Nephron progenitor cell (in vitro differentiated cells): ENCODE measurements at regions not wholly inside any gene's neighbourhood (a gene's known extent, or its start where the extent isn't known, plus 50 kb on each side); places are given as distances from the start of the nearest gene placed in this dataset.

Source experiments
- DNase-seq: peaks from one replicate; pipeline ENCODE4 v3.0.0; 2021
- H3K27ac Mint-ChIP-seq: 2 replicates; pipeline ENCODE4 v1.8.0; 2021; ENCODE audit warnings: mild to moderate bottlenecking, moderate library complexity, mixed read lengths
- H3K27me3 Mint-ChIP-seq: 2 replicates; pipeline ENCODE4 v1.8.0; 2021; ENCODE audit warnings: mild to moderate bottlenecking, low read depth, mixed read lengths; ENCODE audit not compliant: poor library complexity
- H3K36me3 Mint-ChIP-seq: 2 replicates; pipeline ENCODE4 v1.8.0; 2021; ENCODE audit warnings: low read depth, mixed read lengths
- H3K4me1 Mint-ChIP-seq: 2 replicates; pipeline ENCODE4 v1.8.0; 2021; ENCODE audit warnings: mixed read lengths
- H3K4me3 Mint-ChIP-seq: 2 replicates; pipeline ENCODE4 v1.8.0; 2021; ENCODE audit warnings: mild to moderate bottlenecking, moderate library complexity, mixed read lengths
- H3K9me3 Mint-ChIP-seq: 2 replicates; pipeline ENCODE4 v1.8.0; 2021; ENCODE audit warnings: mild to moderate bottlenecking, moderate library complexity, mixed read lengths
- TF ChIP-seq, protein P1 (sequence below): fragments of 200-600 bp; sonication (generic); IDR thresholded peaks from 2 replicates; pipeline ENCODE4 v1.5.0; 2021; ENCODE audit warnings: antibody characterized with exemption

DNA sequence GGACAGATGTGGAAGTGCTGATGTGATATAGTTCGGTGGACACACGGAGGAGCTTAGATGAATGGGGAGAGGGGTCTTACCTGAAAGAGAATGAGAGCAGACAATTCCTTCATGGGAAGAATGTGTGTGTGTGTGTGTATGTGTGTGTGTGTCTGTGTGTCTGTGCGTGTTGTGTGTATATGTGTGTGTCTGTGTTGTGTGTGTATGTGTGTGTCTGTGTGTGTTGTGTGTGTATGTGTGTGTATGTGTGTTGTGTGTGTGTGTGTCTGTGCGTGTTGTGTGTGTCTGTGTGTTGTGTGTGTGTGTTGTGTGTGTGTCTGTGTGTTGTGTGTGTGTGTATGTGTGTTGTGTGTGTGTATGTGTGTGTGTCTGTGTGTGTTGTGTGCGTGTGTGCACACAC lies 104.2 kb downstream of the FAM204A start:
- no peak for DNase-seq

DNA sequence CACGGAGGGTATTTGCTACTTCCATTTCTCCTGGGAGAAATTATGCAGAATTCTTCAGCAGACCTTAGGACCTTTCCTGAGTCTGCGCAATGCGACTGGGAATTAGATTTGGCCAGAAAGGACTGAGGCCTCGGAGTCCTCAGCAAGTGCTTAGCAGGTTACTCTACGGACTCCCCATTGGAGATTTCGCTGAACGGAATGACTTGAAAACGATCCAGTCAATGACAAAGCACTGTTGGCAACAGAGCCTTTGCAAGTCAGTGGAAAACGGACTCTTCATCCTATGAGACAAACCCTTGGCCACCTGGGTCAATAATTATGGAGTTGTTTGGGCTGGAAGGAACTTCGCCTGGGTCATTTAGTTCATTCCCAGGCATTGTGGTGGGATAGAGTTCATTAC lies 107.4 kb downstream of the FAM204A start:
- no peak overlapping the region for H3K4me3 Mint-ChIP-seq
- H3K36me3 Mint-ChIP-seq: peaks cover 10% of the 10 kb centered on the region
- peak overlapping the region; percentile 69 for H3K27ac Mint-ChIP-seq
- TF ChIP-seq, protein P1, sequence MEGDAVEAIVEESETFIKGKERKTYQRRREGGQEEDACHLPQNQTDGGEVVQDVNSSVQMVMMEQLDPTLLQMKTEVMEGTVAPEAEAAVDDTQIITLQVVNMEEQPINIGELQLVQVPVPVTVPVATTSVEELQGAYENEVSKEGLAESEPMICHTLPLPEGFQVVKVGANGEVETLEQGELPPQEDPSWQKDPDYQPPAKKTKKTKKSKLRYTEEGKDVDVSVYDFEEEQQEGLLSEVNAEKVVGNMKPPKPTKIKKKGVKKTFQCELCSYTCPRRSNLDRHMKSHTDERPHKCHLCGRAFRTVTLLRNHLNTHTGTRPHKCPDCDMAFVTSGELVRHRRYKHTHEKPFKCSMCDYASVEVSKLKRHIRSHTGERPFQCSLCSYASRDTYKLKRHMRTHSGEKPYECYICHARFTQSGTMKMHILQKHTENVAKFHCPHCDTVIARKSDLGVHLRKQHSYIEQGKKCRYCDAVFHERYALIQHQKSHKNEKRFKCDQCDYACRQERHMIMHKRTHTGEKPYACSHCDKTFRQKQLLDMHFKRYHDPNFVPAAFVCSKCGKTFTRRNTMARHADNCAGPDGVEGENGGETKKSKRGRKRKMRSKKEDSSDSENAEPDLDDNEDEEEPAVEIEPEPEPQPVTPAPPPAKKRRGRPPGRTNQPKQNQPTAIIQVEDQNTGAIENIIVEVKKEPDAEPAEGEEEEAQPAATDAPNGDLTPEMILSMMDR: no peak
- H3K4me1 Mint-ChIP-seq: peaks cover 51% of the 10 kb centered on the region
- H3K27me3 Mint-ChIP-seq: peaks cover 6% of the 10 kb centered on the region
- DNase-seq: no peak
- H3K9me3 Mint-ChIP-seq: peaks cover 19% of the 10 kb centered on the region

More for the DNA sequence above, 104.2 kb downstream of the FAM204A start:
- peaks cover 5% of the 10 kb centered on the region for H3K36me3 Mint-ChIP-seq
- peaks cover 24% of the 10 kb centered on the region for H3K27me3 Mint-ChIP-seq
- TF ChIP-seq, protein P1: no peak
- peaks cover 63% of the 10 kb centered on the region for H3K4me1 Mint-ChIP-seq
- no peak overlapping the region for H3K27ac Mint-ChIP-seq
- H3K4me3 Mint-ChIP-seq: no peak overlapping the region
- H3K9me3 Mint-ChIP-seq: peaks cover 11% of the 10 kb centered on the region

DNA sequence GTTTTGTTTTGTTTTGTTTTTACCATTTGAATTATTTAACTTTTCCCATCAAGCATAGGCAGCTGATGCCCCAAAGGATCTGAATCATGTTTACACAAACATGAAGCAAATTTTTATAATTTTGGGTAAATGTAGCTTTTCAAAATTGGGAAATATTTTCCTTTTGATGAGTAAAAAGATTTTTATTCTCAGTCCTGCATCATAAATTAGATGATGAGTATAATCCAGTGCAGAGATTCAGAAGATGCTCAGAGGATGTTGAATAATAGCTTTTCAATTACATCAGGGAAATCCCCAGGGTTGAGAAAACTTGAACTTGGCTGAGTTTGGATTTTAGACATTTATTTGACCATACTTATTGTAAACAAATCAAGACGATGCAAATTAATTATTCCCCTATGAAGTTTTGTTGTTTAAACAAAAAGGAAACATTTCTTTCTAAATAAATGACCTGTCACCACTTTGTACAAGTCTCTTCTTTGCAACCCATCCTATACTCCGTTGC lies 121.7 kb downstream of the FAM204A start:
- Mint-ChIP-seq H3K27me3 (peaks cover 9% of the 10 kb centered on the region), H3K9me3 (peaks cover 36% of the 10 kb centered on the region), H3K27ac (no peak overlapping the region), H3K4me1 (peaks cover 25% of the 10 kb centered on the region), H3K36me3 (peaks cover 13% of the 10 kb centered on the region), H3K4me3 (no peak overlapping the region)
- DNase-seq: no peak
- TF ChIP-seq, protein P1: no peak

DNA sequence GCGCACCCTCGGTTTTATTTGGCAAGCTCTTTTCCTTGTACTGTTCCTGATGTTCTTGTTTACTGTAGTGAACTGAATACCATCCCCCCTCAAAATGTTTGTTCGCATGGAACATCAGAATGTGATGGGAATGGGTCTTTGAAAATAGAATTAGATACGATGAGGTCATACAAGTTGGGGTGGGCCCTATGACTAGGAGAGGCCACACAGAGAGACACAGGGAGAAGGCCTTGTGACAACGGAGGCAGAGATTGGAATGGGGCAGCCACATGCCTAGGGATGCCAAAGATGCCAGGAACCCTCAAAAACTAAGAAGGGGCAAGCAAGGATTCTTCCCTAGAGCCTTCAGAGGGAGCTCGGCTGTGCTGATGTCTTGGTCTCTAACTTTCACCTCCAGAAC lies 123.6 kb downstream of the FAM204A start:
- TF ChIP-seq, protein P1: no peak
- Mint-ChIP-seq H3K4me1 (peaks cover 41% of the 10 kb centered on the region), H3K4me3 (no peak overlapping the region), H3K9me3 (peaks cover 17% of the 10 kb centered on the region), H3K27ac (no peak overlapping the region), H3K36me3 (peaks cover 2% of the 10 kb centered on the region), H3K27me3 (peaks cover 4% of the 10 kb centered on the region)
- DNase-seq: no peak

DNA sequence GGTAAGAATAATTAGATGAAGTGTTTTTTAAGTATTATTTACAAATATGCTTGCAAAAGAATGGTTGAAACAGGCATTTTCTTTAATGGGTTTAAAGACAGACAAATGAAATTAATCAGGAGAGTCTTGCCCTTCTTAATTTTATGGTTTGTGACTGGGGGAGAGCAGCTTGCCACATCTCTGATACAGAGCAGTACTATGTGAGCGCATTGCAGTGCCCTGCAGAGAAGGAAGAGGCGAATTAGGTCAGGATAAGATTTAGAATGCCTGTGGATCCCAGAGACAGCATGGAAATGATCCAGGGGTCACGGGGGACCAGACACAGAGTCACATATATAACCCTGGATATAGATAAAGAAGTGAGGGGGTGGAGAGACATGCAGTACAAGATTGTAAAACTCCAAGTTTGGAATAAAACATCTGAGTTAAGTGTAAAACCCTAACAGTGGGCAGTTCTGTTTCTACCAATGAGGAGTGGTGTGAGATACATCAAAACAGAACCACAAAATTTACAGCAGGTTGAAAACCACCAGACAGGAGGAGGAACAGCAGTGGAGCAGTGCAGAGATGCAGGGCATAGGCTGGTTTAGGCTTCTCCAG lies 125.5 kb downstream of the FAM204A start:
- Mint-ChIP-seq H3K4me1 (peaks cover 49% of the 10 kb centered on the region), H3K36me3 (no peaks in the 10 kb centered on the region), H3K27me3 (peaks cover 4% of the 10 kb centered on the region), H3K4me3 (no peak overlapping the region), H3K9me3 (peaks cover 9% of the 10 kb centered on the region), H3K27ac (peak overlapping the region; percentile 44)
- TF ChIP-seq, protein P1: no peak
- DNase-seq: no peak

DNA sequence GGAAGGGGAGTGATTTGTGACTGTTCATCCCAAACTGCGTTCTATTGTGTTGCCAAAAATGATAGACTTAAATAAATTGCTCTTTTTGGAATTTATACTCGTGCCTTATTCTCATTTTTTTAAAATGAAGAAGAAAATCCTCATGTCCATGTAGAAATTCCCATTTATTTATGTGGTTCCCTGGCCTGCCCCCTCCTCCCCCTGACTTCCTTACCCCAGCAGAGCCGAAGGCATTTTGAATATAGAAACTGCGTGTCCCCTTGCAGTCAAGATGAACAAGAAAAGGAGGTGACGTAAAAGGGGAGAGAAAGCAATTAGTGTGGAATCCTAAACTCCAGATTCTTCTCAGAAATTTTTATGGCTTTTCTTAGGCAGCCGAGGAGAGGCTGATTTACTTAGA lies 126.1 kb downstream of the FAM204A start:
- H3K36me3 Mint-ChIP-seq: no peaks in the 10 kb centered on the region
- TF ChIP-seq, protein P1: no peak
- DNase-seq: no peak
- peak overlapping the region; percentile 93 for H3K27ac Mint-ChIP-seq
- peak overlapping the region; percentile 30 for H3K4me3 Mint-ChIP-seq
- peaks cover 6% of the 10 kb centered on the region for H3K9me3 Mint-ChIP-seq
- peaks cover 4% of the 10 kb centered on the region for H3K27me3 Mint-ChIP-seq
- H3K4me1 Mint-ChIP-seq: peaks cover 51% of the 10 kb centered on the region
